SK-N-SH treated with all-trans-retinoic acid at 6 μM for 48 hours (cell line): ENCODE measurements at regions not wholly inside any gene's neighbourhood (a gene's known extent, or its start where the extent isn't known, plus 50 kb on each side); places are given as distances from the start of the nearest gene placed in this dataset.

Source experiments
- CREB5 ChIP-seq: fragments of 250-450 bp; sonication (Bioruptor Pico); IDR thresholded peaks from 2 replicates; pipeline ENCODE4 v1.5.1; 2020; ENCODE audit warnings: low read depth, mild to moderate bottlenecking, moderate library complexity
- ZFP3 ChIP-seq: fragments of 250-450 bp; sonication (Bioruptor Pico); IDR thresholded peaks from 2 replicates; pipeline ENCODE4 v1.5.0; 2020; ENCODE audit warnings: mild to moderate bottlenecking, moderate library complexity

- no peak for TF ChIP-seq CREB5 (CRISPR knock-in tag)
- TF ChIP-seq ZFP3 (CRISPR knock-in tag), result no peak
Measured at GRCh38 chr5:58156361-58156760, 303.5 kb downstream of the PLK2 start.
